K562 (cell line): ENCODE measurements at regions not wholly inside any gene's neighbourhood (a gene's known extent, or its start where the extent isn't known, plus 50 kb on each side); places are given as distances from the start of the nearest gene placed in this dataset.

Source experiments
- ATAC-seq: fragments of 200-7000 bp; cut with Tn5 transposase; 3 replicates; pipeline ENCODE4 v1.9.1; 2020; ENCODE audit warnings: moderate library complexity
- BruUV-seq: library from RNA; stranded (reverse); fragments of 400-500 nt; replicated peaks from 2 replicates; lab custom pipeline; 2021; lab: Mats Ljungman, UMichigan
- CTCF ChIA-PET: fragments of 300-600 bp; formaldehyde crosslinking; extraction: SDS; loops from one replicate; lab custom pipeline; 2021; ENCODE audit warnings: low intra/inter-chr PET ratio; lab: Yijun Ruan, JAX
- POLR2A ChIA-PET: fragments of 300-600, 350-650 bp; sonication (Branson Sonifier 250); formaldehyde crosslinking; extraction: SDS; loops from one replicate; lab custom pipeline; 2021; ENCODE audit warnings: antibody characterized with exemption, inconsistent platforms; lab: Yijun Ruan, JAX
- DNase-seq, 4 experiments: peaks; one replicate each; pipeline versions ENCODE4 v3.0.0 to v3.0.0-alpha.2; 2011 to 2018; ENCODE audit warnings: low spot score in 3 of 4, mixed read lengths in 3 of 4; ENCODE audit errors: extremely low read depth in 1 of 4
- FAIRE-seq: peaks from 2 replicates; lab custom pipeline; 2011; peaks lifted over from hg19 to GRCh38; lab: Jason Lieb, UNC
- H2AFZ ChIP-seq: 2 replicates; pipeline ENCODE4 v1.6.0; 2011; ENCODE audit warnings: low read depth, low read length, control low read depth, inconsistent platforms
- H3K27ac ChIP-seq: fragments of 200-600 bp; 3 replicates; pipeline ENCODE4 v1.8.0; 2011; ENCODE audit warnings: low read depth, mild to moderate bottlenecking, control low read depth, inconsistent platforms, low read length, moderate library complexity, mixed read lengths; ENCODE audit errors: extremely low read depth
- H3K27me3 ChIP-seq, 2 experiments: fragments of 300-600 bp in 1 of 2; 2 replicates in 1 of 2; 3 replicates in 1 of 2; pipeline versions ENCODE4 v1.6.0 to v1.8.0; 2011; ENCODE audit warnings: inconsistent platforms in 2 of 2, low read length in 2 of 2, mild to moderate bottlenecking in 1 of 2, mixed read lengths in 1 of 2, moderate library complexity in 1 of 2; ENCODE audit not compliant: control insufficient read depth in 2 of 2, insufficient read depth in 2 of 2
- H3K36me3 ChIP-seq: fragments of 300-600 bp; 3 replicates; pipeline ENCODE4 v1.8.0; 2011; ENCODE audit warnings: mild to moderate bottlenecking, low read length, inconsistent platforms; ENCODE audit not compliant: control insufficient read depth, insufficient read depth
- H3K4me1 ChIP-seq, 2 experiments: fragments of 200-600 bp in 1 of 2; replicated peaks in 1 of 2; 2 replicates in 1 of 2; 3 replicates in 1 of 2; pipeline versions ENCODE4 v1.5.1 to v1.8.0; 2011; ENCODE audit warnings: inconsistent platforms in 2 of 2, low read length in 2 of 2, mild to moderate bottlenecking in 1 of 2, mixed read lengths in 1 of 2, moderate library complexity in 1 of 2; ENCODE audit not compliant: control insufficient read depth in 2 of 2, insufficient read depth in 2 of 2
- H3K4me2 ChIP-seq: 2 replicates; pipeline ENCODE4 v1.6.1; 2011; ENCODE audit warnings: low read length, control low read depth, inconsistent platforms, mixed read lengths; ENCODE audit not compliant: insufficient read depth
- H3K4me3 ChIP-seq: fragments of 200-600 bp; sonication (generic), shearing (Covaris generic); 2 replicates; pipeline ENCODE4 v1.5.1; 2016; ENCODE audit warnings: control low read depth, inconsistent platforms
- H3K79me2 ChIP-seq: fragments of 200-600 bp; 3 replicates; pipeline ENCODE4 v1.8.0; 2011; ENCODE audit warnings: low read length, inconsistent platforms; ENCODE audit not compliant: control insufficient read depth, insufficient read depth
- H3K9ac ChIP-seq, 2 experiments: 2 replicates each; pipeline versions ENCODE4 v1.6.0 to v1.6.1; 2011; ENCODE audit warnings: low read depth in 2 of 2, low read length in 2 of 2, control low read depth in 1 of 2, inconsistent platforms in 1 of 2, mild to moderate bottlenecking in 1 of 2, mixed read lengths in 1 of 2; ENCODE audit not compliant: insufficient read depth in 1 of 2
- H3K9me1 ChIP-seq: one replicate; pipeline ENCODE4 v1.6.0; 2011; ENCODE audit warnings: inconsistent platforms, mild to moderate bottlenecking, low read length, moderate library complexity; ENCODE audit not compliant: control insufficient read depth, insufficient read depth
- H3K9me3 ChIP-seq: replicated peaks from 2 replicates; pipeline ENCODE4 v1.5.1; 2011; ENCODE audit warnings: low read depth, low read length, inconsistent platforms; ENCODE audit not compliant: control insufficient read depth, insufficient read depth
- H4K20me1 ChIP-seq: replicated peaks from 2 replicates; pipeline ENCODE4 v1.6.1; 2011; ENCODE audit warnings: low read length, inconsistent platforms, mixed read lengths; ENCODE audit not compliant: control insufficient read depth, insufficient read depth
- BRF1 ChIP-seq: IDR thresholded peaks from 3 replicates; pipeline ENCODE4 v1.6.1; 2011; ENCODE audit warnings: borderline replicate concordance, mild to moderate bottlenecking; ENCODE audit not compliant: insufficient read length; ENCODE audit errors: extremely low read depth
- CHAMP1 ChIP-seq: fragments of 450-650 bp; IDR thresholded peaks from 2 replicates; pipeline ENCODE4 v1.6.1; 2016; ENCODE audit warnings: mild to moderate bottlenecking
- COPS2 ChIP-seq: fragments of 450-650 bp; conservative IDR thresholded peaks from 2 replicates; pipeline ENCODE4 v1.6.1; 2016; ENCODE audit warnings: mild to moderate bottlenecking, moderate library complexity
- FOSL1 ChIP-seq: fragments of 200-800 bp; sonication (Bioruptor generic); conservative IDR thresholded peaks from 2 replicates; pipeline ENCODE4 v1.6.1; 2016; ENCODE audit warnings: missing genetic modification characterization, missing compliant biosample characterization
- FOXP4 ChIP-seq: sonication (generic); formaldehyde crosslinking; IDR thresholded peaks from 2 replicates; pipeline ENCODE4 v1.8.0; 2022; ENCODE audit warnings: mild to moderate bottlenecking, missing genetic modification reagents, borderline replicate concordance
- GABPB2 ChIP-seq: fragments of 250-450 bp; sonication (Bioruptor Pico); conservative IDR thresholded peaks from 2 replicates; pipeline ENCODE4 v1.5.1; 2021; ENCODE audit warnings: mild to moderate bottlenecking
- MYBL2 ChIP-seq, 2 experiments: fragments of 450-650 bp in 1 of 2; sonication (generic) in 1 of 2; formaldehyde crosslinking in 1 of 2; IDR thresholded peaks; 2 replicates each; pipeline versions ENCODE4 v1.6.1 to v1.8.1; 2017 to 2022; ENCODE audit warnings: borderline replicate concordance in 1 of 2, inconsistent platforms in 1 of 2, low read depth in 1 of 2, mild to moderate bottlenecking in 1 of 2, missing genetic modification reagents in 1 of 2, moderate library complexity in 1 of 2
- NFE2 ChIP-seq: IDR thresholded peaks from 2 replicates; pipeline ENCODE4 v1.6.1; 2014; ENCODE audit warnings: antibody characterized with exemption, low read depth
- NFIX ChIP-seq: fragments of 250-450 bp; sonication (Bioruptor Pico); IDR thresholded peaks from 2 replicates; pipeline ENCODE4 v1.4.0; 2020; ENCODE audit warnings: low read depth, mild to moderate bottlenecking, moderate library complexity
- NFRKB ChIP-seq: fragments of 450-650 bp; IDR thresholded peaks from 2 replicates; pipeline ENCODE4 v1.6.1; 2016; ENCODE audit warnings: low read depth
- NR2C2 ChIP-seq, 2 experiments: fragments of 200-800 bp in 1 of 2; sonication (Bioruptor generic) in 1 of 2; sonication (generic) in 1 of 2; formaldehyde crosslinking in 1 of 2; IDR thresholded peaks; 2 replicates each; pipeline versions ENCODE4 v1.6.1 to v1.8.0; 2016 to 2022; ENCODE audit warnings: mild to moderate bottlenecking in 1 of 2, missing compliant biosample characterization in 1 of 2, missing genetic modification characterization in 1 of 2, missing genetic modification reagents in 1 of 2
- PYGO2 ChIP-seq: fragments of 450-650 bp; IDR thresholded peaks from 2 replicates; pipeline ENCODE4 v1.6.1; 2016; ENCODE audit warnings: mild to moderate bottlenecking, missing genetic modification characterization, moderate library complexity, missing compliant biosample characterization
- SNRNP70 ChIP-seq: fragments of 200-400 bp; formaldehyde crosslinking; optimal IDR thresholded peaks from 2 replicates; pipeline ENCODE3; 2017; ENCODE audit warnings: low read depth, low read length
- TBL1XR1 ChIP-seq, 2 experiments: IDR thresholded peaks; 2 replicates each; pipeline ENCODE4 v1.6.1; 2012; ENCODE audit warnings: improper control_type of control experiment in 2 of 2, low read length in 2 of 2, mild to moderate bottlenecking in 1 of 2
- ZBTB1 ChIP-seq: sonication (generic); formaldehyde crosslinking; IDR thresholded peaks from 2 replicates; pipeline ENCODE4 v1.8.1; 2023; ENCODE audit warnings: missing genetic modification reagents, low read depth, mild to moderate bottlenecking, borderline replicate concordance
- ZNF408 ChIP-seq: fragments of 250-450 bp; sonication (Bioruptor Pico); IDR thresholded peaks from 2 replicates; pipeline ENCODE4 v1.4.0; 2020; ENCODE audit warnings: low read depth, mild to moderate bottlenecking, moderate library complexity
- WGBS: fragments of 100-300 bp; shearing (Covaris generic); methylation state at CpG from one replicate; pipeline ENCODE4 v1.1.6; 2016; ENCODE audit warnings: low coverage, mixed read lengths; ENCODE audit not compliant: insufficient coverage; ENCODE audit errors: missing lambda C conversion rate; 5-methylcytosine and 5-hydroxymethylcytosine counted together
- in situ Hi-C: fragments of 300-500 bp; cut with MboI; formaldehyde crosslinking; loops from 4 replicates; pipeline ENCODE4 v1.15.0; 2018; ENCODE audit warnings: inconsistent platforms, mixed read lengths
- intact Hi-C: fragments of 100-400 bp; cut with micrococcal nuclease; formaldehyde crosslinking; loops from 2 replicates; pipeline ENCODE4 v1.14.2; 2022

GRCh38 chrX:9233141-9233540 lies 199.2 kb upstream of the FAM9B start:
- in situ Hi-C loops (no loop called here), intact Hi-C loops (no loop called here)
- Histone ChIP-seq H3K4me2 (no peak overlapping the region), H3K27ac (no peak overlapping the region)
- CTCF ChIA-PET, result no interaction called here
- no peak for ATAC-seq
- TF ChIP-seq GABPB2 (CRISPR knock-in tag) (no peak), NFRKB (no peak), PYGO2 (tag) (no peak), ZBTB1 (CRISPR knock-in tag) (no peak), NFIX (CRISPR knock-in tag) (no peak), NFE2 (no peak), FOSL1 (tag) (no peak), COPS2 (no peak), TBL1XR1 (IDR thresholded peaks at IDR 0.05; ENCODE audit: low read length in 2 of 2) (no peak), SNRNP70 (no peak), ZNF408 (CRISPR knock-in tag) (no peak), CHAMP1 (no peak), MYBL2 (IDR thresholded peaks at IDR 0.05; ENCODE audit: low read depth) (no peak), MYBL2 (CRISPR knock-in tag; IDR thresholded peaks at IDR 0.05; ENCODE audit: borderline replicate concordance) (no peak), NR2C2 (CRISPR knock-in tag; IDR thresholded peaks at IDR 0.05) (no peak), NR2C2 (tag; IDR thresholded peaks at IDR 0.05) (no peak), FOXP4 (CRISPR knock-in tag) (no peak), BRF1 (no peak)
- TF ChIP-seq, all 486 proteins: peak for 0
- Histone ChIP-seq H3K9me3 (no peaks in the 10 kb centered on the region), H3K9me1 (no peaks in the 10 kb centered on the region), H3K36me3 (no peaks in the 10 kb centered on the region), H3K4me1 (no peaks in the 10 kb centered on the region), H3K9ac (no peak overlapping the region), H3K4me3 (no peak overlapping the region), H4K20me1 (no peaks in the 10 kb centered on the region), H2AFZ (no peak overlapping the region), H3K27me3 (no peaks in the 10 kb centered on the region; a peak in 1 of 5 replicates), H3K79me2 (no peaks in the 10 kb centered on the region)
- POLR2A ChIA-PET, result no interaction called here
- no peak for FAIRE-seq
- DNase-seq, result no peak
- 0% methylated on average over 5 of the region's 5 CpGs for WGBS
- BruUV-seq, result no TSS peak
